ENCODE measurements at regions not wholly inside any gene's neighbourhood (a gene's known extent, or its start where the extent isn't known, plus 50 kb on each side); places are given as distances from the start of the nearest gene placed in this dataset.

DNA sequence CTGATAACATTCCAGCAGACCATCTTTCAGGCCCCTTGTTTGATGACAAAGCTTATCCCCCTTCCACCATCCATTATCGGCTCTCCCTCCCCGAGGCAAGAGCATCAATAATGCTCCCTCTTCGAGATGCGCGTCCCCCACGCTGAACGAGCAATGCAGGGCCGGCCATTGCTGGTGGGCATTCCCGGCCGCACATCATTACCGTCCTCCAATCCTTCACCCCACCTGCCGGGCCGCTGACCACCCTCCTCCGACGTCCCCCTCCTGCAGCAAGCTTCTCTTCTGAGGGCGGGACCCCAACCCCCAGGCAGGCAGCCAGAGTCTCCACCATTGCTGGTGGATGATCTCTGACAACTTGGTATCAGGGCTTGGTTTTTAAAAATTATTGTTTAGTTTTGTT lies 208.6 kb downstream of the SMAD2 start:
- in situ Hi-C loops (cut with HindIII; ENCODE audit: low sequenced_read_pairs): no loop called here

DNA sequence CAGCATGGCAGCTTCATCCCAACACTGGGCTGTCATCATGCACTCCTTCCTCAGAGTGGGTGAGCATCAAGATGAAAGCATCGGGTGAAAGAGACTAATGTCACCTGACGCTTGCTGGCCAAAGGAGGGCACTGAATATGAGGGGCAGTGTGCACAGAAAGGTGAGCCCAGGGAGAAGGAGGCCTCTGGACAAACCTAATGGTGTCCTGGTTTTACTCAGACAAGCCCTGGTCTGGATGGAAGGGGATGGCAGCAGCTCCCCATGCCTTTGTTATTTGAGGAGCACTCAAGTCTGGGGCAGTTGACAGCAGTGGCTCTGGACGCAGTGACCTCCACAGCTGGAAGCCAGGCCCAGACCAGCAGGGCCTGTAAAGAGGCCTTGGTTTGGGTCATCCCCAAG lies 209.7 kb downstream of the SMAD2 start:
- TF ChIP-seq, protein P1, sequence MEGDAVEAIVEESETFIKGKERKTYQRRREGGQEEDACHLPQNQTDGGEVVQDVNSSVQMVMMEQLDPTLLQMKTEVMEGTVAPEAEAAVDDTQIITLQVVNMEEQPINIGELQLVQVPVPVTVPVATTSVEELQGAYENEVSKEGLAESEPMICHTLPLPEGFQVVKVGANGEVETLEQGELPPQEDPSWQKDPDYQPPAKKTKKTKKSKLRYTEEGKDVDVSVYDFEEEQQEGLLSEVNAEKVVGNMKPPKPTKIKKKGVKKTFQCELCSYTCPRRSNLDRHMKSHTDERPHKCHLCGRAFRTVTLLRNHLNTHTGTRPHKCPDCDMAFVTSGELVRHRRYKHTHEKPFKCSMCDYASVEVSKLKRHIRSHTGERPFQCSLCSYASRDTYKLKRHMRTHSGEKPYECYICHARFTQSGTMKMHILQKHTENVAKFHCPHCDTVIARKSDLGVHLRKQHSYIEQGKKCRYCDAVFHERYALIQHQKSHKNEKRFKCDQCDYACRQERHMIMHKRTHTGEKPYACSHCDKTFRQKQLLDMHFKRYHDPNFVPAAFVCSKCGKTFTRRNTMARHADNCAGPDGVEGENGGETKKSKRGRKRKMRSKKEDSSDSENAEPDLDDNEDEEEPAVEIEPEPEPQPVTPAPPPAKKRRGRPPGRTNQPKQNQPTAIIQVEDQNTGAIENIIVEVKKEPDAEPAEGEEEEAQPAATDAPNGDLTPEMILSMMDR (IDR thresholded peaks at IDR 0.05; ENCODE audit: low read depth, low read length, missing control alignments): no peak
- in situ Hi-C loops (cut with HindIII; ENCODE audit: low sequenced_read_pairs): no loop called here
- no peak overlapping the region for H3K4me3 ChIP-seq (ENCODE audit: low read depth, low read length)
- DNase-seq (ENCODE audit: low read depth): no peak

More for the DNA sequence above, 208.6 kb downstream of the SMAD2 start:
- TF ChIP-seq, protein P1 (IDR thresholded peaks at IDR 0.05; ENCODE audit: low read depth, low read length, missing control alignments): no peak
- no peak for DNase-seq (ENCODE audit: low read depth)
- H3K4me3 ChIP-seq (ENCODE audit: low read depth, low read length): no peak overlapping the region

DNA sequence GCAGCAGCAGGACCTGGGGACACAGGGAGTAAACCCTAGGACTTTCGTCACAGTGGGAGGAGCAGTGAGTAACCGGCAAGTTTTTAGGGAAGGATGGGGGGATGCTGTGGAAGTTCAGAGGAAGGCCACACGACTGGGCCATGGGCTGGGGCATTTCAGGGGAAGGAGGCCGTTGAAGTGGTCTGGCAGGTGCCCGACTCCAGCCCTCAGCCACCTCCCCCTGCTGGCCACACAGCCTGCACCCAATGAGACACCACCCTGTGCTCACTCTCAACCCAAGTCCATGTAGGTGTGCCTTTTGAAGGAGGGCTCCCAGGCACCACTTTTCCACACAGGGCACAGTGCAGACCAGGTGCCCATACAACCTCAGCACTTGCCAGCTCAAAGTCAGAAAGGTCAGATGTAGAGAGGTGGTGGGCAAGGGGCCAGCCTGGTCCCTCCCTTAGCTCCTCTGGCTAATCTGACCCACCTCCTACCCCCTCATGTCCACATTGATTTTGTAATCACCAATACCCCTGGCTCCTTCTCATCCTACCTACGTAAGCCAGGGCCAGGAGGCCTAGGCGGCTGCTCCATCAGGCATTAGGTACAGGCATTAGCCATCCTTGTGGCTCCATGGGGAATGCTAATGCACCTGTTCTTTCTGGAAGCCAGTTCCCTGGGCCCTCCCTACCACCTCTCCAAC lies 211.2 kb downstream of the SMAD2 start:
- in situ Hi-C loops (cut with HindIII; ENCODE audit: low sequenced_read_pairs): no loop called here
- no peak overlapping the region for H3K4me3 ChIP-seq (ENCODE audit: low read depth, low read length)
- TF ChIP-seq, protein P1 (IDR thresholded peaks at IDR 0.05; ENCODE audit: low read depth, low read length, missing control alignments): no peak
- no peak for DNase-seq (ENCODE audit: low read depth)

DNA sequence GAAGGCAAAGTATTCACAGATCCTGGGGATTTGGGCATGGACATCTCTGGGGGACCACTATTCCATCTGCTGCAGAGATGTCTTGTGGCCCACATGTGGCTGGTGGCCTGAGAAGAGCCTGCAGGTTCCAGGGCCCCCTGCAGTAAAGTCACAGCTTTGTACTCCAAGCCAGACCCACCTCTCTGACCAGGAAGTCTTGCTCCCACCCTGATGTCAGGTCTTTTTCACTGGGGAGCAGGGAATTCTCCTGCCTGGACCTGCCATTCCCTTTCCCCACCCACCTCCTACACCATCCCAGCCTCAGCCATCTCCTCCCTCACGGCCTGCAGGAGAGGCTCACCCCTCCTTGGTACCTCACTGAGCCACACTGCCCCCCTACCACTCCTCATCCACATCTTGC lies 211.8 kb downstream of the SMAD2 start:
- H3K4me3 ChIP-seq (ENCODE audit: low read depth, low read length): no peak overlapping the region

DNA sequence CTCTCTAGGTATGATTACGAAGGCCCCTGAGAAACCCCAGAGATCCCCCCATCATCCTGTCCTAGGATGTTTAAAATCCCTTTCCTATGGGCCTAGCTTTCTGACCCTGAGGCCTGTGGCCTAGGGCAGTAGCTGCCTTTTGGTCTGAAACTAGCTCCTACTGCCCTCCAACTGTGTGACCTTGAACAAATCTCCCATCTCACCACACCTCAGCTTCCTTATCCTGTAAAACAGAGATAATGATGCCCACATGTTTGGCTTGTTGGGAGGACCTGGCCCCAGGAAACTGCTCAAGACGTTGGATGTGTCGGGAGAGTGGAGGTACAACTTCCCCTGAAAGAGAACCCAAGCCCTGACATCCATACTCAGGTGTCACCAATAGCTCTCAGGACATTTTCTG lies 213.2 kb downstream of the SMAD2 start:
- H3K4me3 ChIP-seq (ENCODE audit: low read depth, low read length): no peak overlapping the region
- TF ChIP-seq, protein P1 (IDR thresholded peaks at IDR 0.05; ENCODE audit: low read depth, low read length, missing control alignments): no peak
- in situ Hi-C loops (cut with HindIII; ENCODE audit: low sequenced_read_pairs): no loop called here
- no peak for DNase-seq (ENCODE audit: low read depth)

More for the DNA sequence above, 211.8 kb downstream of the SMAD2 start:
- in situ Hi-C loops (cut with HindIII; ENCODE audit: low sequenced_read_pairs): no loop called here
- TF ChIP-seq, protein P1 (IDR thresholded peaks at IDR 0.05; ENCODE audit: low read depth, low read length, missing control alignments): no peak
- no peak for DNase-seq (ENCODE audit: low read depth)

DNA sequence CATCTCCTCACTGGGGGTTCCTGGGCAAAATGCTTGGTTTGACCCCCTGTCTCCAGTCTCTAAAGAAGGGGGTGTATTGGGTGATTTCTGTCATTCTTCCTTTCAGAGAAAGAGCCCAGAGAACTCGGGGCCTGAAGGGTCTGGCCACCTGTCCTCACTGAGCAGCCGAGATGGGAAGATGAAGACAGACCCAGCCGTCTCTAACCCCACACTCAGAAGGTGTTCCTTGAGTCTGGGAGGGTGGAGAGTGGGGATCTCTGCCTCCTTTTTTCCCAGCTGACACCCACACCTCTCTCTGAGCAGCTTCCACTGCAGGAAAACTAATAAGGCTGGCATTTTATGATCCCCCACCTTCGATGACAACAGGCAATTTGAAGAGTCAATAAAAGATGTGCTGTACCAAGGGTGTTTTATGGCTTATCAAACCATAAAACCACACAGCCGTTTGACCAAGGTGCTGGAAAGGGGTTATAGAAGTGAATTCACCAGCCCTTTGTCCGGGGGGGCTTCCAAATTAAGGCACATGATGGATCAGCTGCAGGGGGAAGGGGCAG lies 213.8 kb downstream of the SMAD2 start:
- TF ChIP-seq, protein P1 (IDR thresholded peaks at IDR 0.05; ENCODE audit: low read depth, low read length, missing control alignments): no peak
- no peak for DNase-seq (ENCODE audit: low read depth)
- no peak overlapping the region for H3K4me3 ChIP-seq (ENCODE audit: low read depth, low read length)
- in situ Hi-C loops (cut with HindIII; ENCODE audit: low sequenced_read_pairs): no loop called here

Measured in astrocyte of the cerebellum (primary cell).